NAMALWA (cell line): ENCODE measurements at regions not wholly inside any gene's neighbourhood (a gene's known extent, or its start where the extent isn't known, plus 50 kb on each side); places are given as distances from the start of the nearest gene placed in this dataset.

ENCODE experiments used
- DNase-seq: peaks from one replicate; pipeline ENCODE4 v3.0.0-alpha.2; 2015; ENCODE audit warnings: low spot score

DNA sequence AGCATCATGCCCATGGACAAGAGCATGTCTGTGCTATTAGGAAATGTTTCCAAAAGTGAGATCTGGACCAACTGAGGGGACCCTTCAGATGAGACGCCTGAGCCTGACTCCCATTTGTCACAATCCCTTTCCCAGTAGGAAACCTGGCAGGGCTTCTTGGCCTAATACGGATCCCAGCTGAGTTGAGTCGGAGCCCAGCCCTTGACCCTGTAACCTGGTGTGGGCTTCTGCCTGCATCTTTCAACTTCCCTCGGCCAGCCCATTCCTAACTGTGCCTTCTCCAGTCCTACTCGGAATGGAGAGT, 148.3 kb downstream of the IRX2 start:
- DNase-seq: no peak

DNA sequence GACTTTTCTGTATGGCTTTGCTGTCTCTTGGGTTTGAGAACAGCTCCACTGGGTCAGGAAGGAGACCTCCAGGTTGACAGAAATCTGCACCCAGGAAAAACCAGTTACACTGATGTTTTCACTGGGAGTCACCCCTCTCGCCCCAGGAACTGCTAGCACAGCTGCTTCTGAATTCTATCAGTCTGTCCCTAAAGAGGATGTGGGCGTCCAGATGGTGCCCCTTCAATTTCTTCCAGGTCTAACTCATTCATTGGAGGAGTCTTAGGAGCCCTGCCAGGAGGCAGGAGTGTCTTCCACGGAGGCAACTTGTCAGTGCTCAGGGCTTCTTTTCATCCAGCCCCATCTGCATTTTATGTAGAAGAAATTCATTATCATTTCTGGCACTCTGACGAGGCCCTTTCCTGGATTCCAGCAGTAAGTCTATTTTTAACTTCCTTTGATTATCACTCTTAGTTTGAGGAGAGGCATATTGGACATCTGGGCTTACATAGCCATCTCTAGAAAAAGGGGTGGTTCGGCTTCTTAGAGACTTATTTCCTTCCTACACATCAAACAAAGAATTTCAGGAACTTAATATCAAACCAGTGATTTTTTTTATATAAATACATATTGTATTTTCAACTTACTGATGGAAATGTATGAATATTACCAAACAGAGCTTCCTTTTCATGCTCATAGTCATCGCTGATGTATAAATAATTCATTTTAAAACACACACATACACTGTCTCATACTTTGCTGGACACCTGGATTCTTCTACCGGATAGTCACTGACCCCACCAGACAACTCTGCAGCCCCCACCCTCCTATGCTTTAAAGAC, 148.8 kb downstream of the IRX2 start:
- DNase-seq: no peak

DNA sequence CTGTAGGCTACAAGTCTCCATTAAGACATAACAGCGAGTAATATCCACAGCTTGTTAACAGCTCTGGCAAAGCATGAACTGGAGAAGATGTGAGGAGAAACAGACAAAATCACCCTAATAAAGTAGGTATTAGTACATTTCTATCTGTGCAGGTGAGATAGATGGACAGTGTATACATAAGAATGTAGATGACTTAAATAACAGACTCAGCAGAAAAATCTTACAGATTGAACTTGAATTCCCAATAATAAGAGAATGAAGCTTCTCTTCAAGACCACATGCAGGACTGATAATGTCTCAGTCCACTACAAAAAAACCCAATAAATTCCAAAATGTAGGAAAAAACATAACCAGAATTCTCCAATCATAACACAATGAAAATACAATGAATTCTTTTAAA, 153.0 kb downstream of the IRX2 start:
- no peak for DNase-seq

DNA sequence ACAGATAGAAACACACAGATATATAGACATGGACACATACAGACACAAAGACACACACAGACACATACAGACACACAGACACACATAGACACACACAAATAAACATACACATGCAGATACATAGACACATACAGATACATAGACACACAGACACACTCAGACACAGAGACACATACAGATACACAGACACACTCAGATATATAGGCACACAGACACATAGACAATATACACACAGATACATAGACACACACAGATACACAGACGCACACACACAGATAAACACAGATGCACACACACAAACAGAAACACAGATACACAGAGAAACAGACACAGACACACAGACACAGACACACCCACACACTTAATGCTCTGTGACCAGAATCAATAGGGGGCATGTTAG, 156.8 kb downstream of the IRX2 start:
- no peak for DNase-seq

DNA sequence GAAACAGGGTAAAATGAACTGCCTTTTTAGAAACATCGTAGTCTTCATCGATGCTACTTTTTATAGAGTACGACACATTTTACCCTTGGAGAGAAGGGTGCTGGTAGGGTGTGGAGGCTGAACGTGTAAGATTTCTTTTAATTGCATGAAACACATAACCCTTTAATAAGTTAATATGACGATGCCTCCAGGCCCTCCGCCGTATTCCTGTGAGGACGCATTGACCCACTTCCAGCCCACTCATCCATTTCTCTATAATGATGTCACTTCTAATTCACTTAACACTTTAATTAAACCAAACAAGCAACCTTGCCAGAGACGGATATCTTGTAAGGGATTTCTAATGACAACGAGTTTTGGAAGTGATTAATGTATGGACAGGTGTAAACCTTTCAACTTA, 158.7 kb downstream of the IRX2 start:
- DNase-seq: no peak

DNA sequence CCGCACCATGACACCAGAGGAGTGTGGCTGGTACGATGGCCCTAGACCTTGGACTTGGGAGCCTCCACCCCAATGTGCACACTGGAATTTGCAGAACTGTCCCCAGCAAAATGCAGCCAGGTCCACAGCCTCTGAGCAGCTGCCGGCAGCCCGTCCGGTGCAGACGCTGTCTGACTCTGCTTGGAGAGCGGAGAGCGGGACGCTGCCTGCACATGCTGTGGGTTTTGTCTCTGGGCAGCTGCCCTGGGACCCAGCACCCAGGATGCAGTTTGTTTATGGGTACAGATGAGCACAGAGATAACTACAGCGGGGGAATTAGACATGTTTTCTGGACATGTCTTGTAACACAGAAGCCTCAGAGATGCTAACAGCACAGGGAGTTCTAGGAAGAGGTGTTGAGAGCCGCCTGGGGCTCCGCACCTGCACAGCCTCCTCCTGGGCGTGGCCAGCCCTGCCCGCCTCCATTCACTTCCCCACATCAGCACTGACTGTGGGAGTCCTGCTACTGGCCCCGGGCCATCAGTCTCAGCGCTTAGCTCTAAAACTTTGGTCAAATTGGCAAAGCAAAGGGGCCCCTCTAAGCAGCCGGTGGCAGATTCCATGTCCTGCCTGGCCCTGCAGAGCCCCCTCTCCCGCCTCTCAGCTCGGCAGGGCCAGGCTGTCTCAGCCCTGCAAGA, 159.6 kb downstream of the IRX2 start:
- no peak for DNase-seq

DNA sequence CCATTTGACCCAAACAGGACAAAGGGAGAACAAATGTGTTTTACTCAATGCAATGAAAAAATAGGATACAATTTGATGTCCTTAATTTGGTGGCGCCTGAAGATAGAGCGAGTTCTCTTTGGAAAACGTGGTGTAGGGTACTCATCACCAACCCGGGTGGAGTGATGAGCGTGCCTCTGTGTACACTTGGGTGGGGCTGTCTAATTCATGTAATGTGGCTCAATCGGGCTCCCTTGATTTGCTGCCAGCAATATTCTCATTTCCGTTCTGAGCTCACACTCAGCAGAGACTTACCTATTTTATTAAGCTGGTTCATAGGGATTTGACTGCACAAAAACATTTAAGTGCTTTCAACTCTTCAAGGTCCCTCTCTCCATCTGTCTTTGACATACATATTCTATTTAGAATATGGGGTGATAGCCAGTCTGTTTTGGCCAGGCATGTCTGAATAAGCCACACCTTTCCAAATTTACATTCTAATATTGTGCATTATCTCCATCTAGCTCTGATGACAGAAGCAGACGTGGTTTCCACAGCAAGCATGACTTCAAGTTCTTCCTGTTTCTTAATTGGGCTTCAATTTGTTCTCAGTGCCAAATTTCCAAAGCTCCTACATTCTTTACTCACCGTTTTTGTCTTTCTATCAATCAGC, 162.5 kb downstream of the IRX2 start:
- DNase-seq: no peak

DNA sequence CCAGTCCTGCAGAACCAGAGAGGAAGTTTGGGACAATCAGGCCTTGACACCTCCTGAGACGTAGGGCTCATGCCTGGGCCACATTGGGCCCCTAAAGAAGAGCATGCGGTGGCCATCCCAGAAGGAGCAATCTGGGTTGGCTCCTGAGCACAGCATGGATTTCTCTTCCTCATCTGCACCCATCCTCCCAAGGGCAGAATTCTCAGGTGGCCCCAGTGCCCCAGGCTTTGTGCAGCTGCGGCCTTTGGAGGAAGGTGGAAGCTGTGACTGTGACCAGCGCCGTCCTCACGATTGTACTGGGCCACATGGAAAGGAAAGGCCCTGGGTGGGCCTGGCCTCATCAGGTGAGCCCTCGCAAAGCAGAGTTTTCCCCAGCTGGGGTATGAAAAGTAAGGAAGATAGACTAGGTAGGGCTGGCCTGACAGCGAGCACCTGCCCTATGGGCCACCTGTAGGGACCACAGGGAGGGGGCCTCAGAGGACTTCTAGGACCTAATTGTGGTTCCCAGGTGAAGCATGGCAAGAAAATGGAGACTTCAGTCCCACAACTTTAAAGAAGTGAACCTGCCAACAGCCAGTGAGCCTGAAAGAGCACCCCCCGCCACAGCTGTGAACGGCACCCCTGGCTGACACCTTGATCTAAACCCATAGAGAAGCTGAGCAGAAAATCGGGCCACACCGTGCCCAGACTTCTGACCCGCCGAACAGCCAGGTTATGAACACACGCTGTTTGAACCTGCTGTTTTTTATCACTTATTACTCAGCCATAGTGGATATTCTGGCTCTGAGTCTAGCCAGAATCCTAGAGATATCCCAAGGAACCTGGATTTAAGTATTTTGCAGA, 164.1 kb downstream of the IRX2 start:
- no peak for DNase-seq

DNA sequence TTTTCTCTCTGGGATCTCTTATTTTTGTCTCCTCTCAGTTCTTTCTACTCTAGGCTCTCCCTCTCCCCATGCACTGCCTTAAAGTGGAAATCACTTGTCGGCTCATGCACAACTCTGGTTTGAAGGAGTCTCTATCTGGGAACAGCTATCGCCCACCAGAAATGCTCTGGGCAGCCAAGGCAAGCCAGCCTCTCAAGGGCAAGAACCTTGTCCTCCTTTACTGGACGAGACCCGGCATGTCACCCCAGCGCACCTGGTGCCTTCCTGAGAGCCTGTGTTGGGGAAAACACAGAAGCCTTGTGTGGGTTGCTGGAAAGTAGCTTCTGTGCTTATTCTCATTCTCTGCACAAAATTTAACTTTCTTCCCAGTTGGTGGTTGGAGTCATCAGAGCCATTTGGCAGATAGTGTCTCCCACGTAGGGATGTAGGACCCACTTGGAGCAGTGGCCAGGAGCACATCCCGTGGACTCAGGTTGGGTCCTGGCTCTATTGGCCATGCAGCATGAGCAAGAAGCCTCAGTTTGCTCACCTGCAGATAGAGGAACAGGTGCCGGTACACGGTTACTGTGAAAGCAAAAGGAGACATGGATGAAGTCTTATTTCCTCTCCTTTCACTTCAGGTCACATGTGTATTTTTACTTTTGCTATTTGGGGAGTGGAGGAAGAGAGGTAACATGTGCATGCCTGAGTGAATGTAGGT, 165.3 kb downstream of the IRX2 start:
- no peak for DNase-seq

DNA sequence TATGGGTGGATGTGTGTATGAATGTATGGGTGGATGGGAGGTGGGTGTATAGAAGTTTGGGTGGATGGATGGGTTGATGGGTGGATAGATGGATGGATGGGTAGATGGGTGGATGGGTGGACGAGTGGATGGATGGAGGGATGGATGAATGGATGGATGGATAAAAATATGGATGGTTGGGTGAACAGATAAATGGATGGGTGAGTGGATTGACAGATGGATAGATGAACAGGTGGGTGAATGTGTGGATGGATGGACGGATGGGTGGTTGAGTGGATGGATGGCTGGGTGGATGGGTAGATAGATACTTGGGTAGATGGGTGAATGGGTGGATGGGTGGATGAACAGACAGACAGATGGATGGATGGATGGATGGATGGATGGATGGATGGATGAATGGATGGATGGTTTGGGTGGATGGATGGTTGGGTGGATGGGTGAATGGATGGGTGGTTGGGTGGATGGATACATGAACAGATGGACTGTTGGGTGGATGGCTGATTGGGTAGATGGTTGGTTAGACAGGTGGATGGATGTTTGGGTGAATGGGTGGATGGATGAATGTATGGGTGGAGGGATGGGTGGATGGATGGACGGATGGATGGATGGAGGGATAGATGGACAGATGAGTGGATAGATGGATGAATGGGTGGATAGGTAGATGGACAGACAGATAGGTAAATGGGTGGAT, 166.8 kb downstream of the IRX2 start:
- no peak for DNase-seq

DNA sequence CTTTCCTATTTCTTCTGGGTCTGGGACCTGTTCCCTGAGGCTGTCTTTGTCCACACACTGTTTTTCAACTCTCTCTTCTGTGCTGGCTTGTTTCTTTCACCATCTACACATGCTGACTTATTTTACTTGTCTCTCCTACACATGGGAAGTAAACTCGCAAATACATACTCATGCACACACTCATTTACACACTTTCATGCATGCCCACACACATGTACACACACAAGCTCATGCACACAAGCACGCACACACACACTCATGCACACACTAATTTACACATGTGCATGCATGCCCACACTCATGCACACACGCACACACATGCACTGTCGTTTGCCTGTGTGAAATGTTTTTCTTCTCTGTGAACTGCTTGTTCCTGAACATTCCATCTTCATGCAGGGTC, 169.0 kb downstream of the IRX2 start:
- no peak for DNase-seq

DNA sequence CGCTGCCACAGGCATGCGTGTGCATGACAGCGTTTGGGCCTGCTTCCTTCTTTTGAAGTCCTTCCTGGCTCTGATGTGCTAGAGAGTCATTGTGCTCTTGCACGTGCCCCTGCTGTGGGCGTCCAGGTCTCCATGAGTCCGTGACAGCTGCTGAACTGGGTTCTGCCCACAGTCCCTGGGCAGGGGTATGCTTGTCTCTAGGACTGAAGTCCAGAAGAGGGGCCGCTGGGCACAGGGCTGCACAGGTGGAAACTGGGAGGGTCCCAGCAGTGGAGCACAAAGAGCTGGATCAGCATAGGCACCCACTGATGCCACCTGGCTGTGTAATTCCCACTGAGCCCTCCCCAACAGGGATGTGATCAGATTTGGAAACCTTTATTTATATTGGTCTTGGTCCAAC, 169.4 kb downstream of the IRX2 start:
- DNase-seq: no peak

DNA sequence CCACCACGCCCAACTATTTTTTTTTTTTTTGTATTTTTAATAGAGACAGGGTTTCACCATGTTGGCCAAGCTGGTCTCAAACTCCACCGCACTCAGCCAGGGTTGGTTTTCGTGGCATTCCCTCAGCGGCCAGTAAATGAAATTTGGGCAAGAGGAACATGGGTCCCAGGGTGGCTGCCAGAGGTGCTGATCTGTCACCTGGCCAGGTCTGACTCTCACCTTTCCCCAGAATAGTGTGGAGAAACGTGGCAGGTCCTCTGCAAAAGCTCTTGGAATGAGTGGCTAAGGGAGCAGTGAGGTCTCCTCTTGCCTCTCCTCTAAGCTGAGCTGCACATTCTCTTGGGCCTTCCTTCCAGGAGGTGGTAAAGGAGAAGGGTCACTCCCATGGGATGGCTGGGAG, 170.1 kb downstream of the IRX2 start:
- DNase-seq: no peak

DNA sequence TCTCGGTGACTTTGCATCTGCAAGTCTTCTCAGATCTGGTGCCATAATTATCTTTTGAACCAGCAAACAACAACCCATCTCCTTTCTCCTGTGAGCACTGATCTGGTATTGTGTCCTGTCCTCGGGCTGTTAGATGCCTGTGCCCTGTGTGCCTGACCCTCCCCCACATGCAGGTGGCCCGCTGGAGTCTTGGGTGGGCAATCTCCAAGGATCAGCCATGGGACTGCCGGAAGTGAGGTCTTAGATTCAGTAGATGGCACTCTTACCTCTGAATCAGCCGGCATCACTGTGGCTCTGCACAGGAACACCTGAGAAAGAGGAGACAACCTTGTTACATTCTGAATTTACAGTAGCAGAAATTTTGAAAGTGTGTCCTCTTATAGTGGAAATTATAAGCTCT, 172.4 kb downstream of the IRX2 start:
- no peak for DNase-seq

DNA sequence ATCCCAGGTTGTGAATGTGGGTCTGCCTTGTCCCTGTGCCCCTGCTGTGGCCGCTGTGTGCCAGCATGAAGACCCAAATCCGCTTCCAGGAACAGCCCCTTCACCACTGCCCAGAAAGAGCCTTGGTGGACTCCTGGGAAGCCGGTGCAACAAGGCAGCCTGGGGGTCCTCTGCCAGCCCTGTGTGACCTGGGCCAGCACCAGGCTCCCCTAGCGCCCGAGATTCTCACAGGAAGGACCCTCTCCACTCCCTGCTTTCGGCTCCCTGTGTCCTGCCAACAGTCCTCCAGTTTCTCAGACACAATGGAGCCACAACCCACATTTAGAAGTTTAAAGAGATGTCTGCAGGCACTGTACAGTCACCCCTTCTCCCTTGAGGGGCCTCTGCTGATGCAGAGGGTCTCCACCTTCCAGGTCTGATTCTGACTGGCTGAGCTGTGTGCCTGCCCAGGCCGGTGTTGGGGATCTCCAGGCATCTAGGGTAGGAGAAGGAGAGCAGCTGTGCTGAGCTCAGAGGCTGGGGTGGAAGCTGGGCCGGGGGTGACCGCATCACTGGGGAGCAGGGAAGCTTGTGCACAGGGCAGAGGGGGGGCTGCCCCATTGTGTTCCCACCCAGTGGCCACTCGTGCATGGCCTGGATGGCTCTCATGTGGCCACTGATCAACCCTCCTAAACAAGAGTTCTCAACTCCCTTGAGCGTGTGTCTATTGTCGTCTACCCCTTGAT, 174.0 kb downstream of the IRX2 start:
- DNase-seq: no peak

DNA sequence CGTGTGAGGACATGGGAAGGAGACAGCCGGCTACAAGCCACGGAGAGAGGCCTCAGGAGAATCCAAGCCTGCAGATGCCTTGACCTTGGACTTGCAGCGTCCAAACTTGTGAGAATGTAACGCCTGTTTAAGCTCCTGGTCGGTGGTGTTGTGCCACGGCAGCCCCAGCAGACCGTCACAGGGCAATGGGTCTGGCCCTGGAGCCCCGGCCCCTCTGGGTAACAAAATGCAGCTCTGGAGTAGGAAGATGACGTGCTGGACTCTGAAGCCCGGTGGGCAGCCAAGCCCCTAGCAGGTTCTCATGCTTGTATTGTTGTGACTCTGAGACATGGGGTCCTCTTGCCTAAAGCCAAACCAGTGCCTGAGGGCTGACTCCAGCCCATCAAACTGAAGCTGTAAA, 174.7 kb downstream of the IRX2 start:
- no peak for DNase-seq

DNA sequence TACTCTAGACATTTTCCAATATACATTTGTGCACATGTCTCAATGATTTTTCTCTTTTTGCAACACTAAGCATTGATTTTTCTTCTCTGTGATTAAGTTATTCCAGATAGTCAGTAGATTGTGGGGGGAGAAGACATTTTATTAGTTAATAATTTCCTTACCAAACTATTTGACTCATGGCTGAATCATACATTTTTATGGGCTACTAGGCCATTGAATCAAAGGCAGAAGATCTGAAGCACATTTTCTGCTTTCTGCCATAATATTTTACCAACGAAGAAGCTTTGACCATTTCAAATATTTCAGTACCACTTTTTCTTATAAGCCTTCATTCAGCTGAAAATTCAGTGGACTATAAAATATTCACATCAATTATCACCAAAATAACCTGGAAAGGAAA, 175.6 kb downstream of the IRX2 start:
- no peak for DNase-seq

DNA sequence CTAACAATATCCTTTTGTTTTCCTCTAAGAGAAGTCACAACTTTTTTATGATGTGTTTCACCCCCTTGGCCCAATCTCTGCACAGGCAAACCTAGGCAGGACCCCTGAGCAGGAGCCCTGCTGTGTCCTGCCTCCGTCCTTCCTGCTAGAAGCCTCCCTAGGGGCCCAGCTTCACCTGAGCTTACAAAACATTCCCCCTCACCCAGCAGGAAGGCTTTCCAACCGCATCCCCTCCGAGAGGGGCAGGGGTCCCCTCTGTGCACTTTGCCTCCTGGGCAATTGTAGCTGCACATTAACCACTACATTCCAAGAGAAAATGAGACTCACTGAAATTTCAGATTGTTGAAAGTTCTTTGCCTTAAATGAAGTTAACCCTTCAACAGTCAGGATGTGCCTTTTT, 176.2 kb downstream of the IRX2 start:
- DNase-seq: no peak

DNA sequence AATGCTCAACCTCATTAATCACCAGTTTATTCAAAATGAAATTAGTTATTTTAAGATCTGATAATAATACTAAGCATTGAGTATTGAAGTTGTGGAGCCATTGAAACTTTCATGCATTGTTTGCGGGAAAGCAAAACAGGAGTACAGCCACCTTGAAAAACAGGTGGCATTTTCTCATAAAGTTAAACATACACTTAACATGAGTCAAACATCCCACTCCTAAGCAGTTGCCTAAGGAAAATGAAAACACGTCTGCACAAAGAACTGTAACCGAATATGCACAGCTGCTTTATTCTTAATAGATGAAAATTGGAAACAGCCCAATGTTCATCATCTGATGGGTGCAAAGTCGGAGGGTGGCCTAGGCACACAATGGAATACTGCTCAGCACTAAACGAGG, 177.3 kb downstream of the IRX2 start:
- no peak for DNase-seq

DNA sequence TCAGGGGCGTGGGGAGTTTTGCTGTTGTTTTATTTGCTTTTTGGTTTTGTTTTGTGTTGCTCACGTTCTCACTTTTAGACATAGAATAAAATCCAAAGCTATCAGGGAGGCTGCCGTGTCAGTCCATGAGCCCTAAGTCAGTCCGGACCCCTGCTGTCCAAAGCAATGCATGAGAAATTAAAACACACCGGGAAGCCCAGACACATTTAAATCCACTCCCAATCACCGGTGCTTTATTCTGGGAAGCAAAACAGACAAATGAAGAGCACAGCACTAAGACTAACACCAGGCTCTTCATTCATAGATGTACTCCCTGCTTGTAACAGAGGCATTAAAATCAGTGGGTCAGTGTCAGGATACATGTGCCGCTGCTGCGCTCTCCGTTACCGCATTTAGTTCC, 180.9 kb downstream of the IRX2 start:
- DNase-seq: no peak
